Stimulated activated CD4-positive, alpha-beta T cell treated with anti-CD3 and anti-CD28 coated beads, Interleukin-15, amount 100 ng/mL, for 1 hour (primary cell): ENCODE measurements at regions not wholly inside any gene's neighbourhood (a gene's known extent, or its start where the extent isn't known, plus 50 kb on each side); places are given as distances from the start of the nearest gene placed in this dataset.
"Not testable (repeated sequence)": the region's sequence is repeated elsewhere in the genome, so short reads cannot be mapped to it uniquely, and the experiment has no call there.

ENCODE experiments used
- DNase-seq, 2 donors: peaks; one replicate each; pipeline ENCODE4 v3.0.0-alpha.2; 2020; ENCODE audit warnings: low read depth in 1 of 2, low spot score in 1 of 2

DNA sequence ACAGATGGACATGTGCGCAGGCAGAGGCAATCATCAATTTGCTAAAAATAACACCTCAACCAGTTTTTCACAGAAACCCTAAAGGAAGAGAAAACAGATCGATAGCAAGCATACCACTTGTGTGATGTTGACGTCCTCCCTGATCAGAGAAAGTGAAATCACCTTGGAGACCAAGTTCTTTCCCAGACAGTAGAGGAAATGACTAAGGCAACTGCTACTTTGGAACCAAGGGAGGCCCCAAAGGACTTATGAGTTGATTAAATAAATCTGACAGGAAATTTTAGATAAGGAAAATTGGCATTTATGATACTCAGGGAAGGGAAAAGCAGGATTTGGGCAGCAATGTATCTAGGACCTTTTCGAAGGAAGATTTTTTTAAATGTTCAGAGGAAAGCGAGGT lies 267.1 kb upstream of the ASIC2 start:
- no peak for DNase-seq

DNA sequence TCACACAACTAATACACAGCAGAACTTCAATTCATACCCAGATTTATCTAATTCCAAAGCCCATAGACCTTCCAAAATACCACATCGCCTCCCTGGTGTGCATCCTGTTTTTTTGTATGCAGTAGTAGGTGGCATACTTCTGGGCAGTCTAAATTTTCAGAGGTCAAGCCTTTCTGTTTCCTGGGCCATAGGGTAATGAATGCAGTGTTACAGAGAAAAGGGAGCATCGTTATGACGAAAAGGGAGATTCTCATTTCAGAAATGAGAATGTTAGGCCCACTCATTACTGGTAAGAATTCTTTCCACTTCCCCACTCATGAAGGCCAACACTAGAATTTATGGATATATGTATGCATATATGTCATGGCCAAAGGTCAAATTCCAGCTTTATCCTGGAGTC lies 267.8 kb upstream of the ASIC2 start:
- DNase-seq = no peak

DNA sequence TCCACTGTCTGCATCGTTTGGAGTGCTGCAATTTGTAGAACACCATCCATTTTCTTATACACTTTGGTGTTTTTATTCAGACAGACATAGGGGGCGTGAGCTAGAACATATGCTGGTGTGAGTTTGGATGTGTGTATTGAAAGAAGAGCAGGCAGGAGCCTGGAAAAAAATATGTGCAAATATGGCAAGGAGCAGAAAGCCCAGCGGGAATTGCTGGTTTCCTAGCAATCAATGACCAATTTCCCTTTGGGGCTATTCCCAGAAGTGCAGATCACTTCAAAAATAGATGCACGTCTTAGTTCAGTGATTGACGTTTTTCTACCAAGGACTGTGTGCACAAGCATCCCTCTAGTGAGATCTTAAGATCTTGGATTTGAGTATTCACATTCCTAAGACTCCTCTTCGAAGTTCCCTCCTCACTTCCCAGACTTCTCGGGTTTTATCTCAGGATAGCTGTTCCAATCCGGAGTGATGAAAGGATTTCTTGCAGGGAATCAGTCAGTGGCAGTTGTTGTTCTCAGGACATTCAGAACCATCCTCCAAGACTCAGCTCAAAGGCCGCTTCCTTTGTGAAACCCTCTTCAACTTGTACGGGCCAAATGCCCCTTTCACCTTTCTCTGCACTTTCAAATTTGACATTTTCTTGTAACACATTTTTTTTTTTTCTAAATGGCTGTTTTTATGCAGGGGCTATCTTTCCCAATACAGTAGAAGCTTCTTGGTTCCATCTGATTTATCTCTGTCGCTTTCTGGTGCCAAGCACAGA lies 268.7 kb upstream of the ASIC2 start:
- DNase-seq = no peak

DNA sequence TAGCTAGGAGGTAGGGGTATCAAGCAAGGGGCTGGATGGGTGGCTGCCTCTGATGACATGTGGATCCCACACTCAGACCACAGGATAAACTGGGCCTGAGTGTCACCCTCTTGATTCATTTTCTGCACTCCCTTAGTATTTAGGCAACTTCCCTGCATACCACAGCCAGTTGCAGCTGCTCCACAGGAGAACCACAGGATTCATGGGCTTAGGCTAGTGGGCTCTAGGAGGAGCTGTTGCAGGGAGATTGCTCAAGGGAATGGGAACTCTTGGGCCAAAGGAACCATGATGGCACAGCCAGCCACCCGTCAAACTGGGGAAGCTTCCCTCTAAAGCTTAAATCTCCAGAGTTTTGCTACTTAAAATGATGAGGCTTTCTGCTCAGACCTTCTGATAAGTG lies 269.7 kb upstream of the ASIC2 start:
- no peak for DNase-seq

DNA sequence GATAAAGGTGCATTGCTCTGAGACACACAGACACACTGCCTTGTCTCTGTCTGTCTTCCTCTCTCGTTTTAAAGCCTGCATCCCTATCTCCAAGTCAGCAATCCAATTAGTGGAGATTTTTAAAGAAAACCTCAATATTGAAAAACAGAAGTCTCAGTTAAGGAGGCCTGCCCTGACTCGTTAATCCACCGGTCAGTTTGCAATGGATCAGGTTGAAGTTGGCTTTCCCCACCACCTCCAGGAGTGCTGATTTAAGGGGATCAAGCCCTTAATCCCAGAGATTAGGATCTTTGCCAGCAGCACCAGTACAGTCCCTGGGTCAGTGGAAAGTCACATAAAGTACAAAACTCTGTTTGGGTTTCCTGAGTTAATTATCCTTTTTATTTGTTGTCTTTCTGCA lies 271.1 kb upstream of the ASIC2 start:
- DNase-seq = no peak

DNA sequence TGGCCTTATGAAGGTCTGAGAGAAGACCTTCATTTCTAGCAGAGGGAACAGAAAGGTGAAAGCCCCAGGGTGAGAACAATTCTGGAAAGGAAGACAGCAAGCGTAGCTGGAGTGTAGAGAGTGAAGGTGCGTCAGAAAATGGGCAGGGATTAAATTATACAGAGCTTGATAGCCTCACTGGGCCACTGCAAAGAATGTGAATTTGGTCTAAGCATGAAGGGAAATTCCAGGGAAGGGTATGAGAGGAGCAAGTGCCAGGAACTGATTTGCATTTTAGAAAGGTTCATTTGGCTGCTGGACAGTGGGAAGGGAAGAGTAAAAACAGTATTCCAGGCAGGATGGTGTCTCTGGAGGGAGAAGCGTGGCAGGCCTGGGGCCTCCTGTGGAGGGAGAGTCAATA lies 274.1 kb upstream of the ASIC2 start:
- no peak for DNase-seq

DNA sequence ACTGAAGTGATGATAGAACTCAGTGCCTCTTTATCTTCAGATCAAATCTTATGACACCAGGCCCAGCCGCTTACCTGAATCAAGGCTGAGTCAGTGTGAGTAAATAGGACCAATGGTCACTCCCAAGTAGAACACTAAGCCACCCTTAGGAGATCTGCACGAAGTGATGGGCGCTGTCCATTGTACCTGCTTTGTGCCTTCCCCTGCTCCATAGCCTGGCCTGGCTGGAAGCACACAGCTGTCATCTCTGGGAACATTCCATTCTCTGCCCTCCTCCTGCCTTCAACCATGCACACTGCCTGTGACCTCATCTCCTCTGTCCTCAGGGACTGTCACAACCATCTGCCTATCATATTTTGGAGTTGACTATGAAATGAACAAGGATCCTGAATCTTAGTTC lies 279.5 kb upstream of the ASIC2 start:
- DNase-seq = no peak

DNA sequence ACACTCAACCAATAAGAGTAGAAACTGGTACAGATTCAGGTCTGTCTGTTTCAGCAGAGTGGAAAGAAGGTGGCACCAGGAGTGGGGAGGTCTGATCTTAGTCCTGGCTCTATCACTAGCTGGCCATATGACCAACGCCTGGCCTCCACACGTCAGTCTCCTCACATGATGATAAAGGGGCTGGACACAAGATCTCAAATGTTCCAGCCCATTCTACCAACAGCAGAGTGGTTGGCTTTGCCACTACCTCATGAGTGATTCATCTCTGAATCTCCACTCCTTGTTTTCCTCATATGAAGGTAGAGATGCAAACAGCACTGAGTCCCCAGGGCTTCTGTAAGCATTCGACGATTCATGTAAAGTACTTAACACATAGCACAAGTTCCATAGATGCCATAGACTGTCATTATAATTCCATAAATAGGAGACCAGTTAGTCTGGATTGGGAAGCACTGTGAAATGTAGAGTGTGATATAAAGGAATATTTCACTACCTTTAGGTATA lies 281.9 kb upstream of the ASIC2 start:
- no peak for DNase-seq

DNA sequence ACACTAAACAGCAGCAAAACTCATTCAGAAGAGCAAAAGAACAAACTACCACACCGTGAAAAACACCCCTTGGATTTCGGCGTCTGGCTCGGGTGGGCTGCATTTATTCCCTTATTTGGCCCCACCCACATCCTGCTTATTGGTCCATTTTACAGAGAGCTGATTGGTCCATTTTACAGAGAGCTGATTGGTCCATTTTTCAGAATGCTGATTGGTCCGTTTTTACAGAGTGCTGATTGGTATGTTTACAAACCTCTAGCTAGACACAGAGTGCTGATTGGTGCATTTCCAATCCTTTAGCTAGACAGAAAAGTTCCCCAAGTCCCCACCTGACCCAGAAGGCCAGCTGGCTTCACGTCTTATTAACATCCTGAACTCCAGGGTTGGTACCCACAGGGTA lies 286.6 kb upstream of the ASIC2 start:
- DNase-seq = not testable (repeated sequence)

DNA sequence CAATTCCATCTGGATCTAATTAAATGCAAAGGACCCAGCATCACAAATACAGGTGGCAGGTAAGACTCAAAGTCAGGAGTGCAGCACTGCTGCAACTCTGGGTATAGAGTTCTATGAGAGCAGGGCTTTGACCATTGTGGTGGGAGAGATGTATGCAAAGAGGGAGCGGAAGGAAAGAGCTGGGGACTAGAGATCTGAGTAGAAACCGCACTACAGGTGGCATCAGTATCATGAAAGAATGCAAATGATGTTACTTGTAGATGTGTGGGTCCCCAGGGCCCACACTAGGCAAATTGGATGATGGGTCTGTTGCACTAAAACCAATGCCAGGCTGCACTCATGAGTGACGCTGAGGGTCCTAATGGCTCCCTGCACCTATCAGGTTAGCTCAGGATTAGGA lies 287.1 kb upstream of the ASIC2 start:
- no peak for DNase-seq

DNA sequence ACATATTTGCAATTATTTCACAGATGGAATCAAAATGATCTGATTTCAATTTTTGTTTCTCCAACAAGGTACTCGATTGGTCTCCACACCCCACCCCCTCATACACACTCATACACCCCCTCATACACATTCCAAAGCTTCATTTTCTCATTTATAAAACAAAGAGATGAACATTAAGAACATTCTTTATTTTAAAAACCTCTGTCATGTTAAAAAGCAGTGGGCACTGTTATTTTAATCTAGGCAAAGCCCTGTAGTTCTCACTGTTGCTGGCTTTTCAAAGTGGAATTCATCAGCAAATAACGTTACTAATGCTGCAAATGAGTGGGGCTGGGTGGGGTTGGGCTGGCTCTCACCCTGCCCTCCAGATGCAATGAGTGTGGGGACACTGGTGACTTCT lies 289.6 kb upstream of the ASIC2 start:
- DNase-seq = no peak

DNA sequence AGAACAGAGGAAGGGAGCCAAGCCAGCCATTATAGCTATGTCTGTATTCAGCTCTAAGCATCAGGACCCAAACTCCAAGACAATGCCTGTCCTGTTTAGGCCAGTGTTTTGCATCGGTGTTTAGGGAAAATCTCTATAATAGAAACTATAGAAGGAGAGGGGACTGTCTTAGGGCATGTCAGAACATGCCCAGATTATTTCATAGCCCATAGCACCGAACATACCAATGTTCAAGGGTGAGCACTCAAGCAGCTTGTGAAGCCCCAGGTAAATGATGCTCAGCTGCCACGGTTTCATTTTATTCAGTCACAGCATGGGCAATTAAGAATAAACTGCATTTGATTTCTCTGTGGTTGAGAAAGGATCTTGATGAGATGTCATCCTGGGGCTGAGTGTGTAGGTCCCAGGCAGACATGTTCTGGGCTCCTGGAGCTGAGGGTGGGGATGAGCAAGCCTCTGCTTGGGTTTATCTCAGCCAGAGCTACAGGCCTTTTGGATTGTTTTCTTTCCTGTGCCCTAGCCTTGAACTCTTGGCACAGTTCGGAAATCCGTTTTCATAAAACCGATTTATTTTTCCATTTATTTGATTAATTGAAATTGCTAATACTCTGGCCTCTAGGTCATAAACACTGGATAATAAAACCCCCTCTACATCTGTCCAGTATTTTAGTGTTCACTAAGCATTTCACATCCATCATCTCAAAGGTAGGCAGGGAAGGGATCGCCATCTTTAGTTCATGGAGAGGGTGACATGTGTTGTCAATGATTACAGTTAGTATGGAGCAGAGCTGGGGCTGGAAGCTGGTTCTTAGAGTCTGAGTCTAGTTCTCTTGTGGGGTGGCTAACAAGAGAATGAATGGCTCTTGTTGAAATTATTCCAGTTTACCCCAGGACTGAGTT lies 290.7 kb upstream of the ASIC2 start:
- DNase-seq = no peak

DNA sequence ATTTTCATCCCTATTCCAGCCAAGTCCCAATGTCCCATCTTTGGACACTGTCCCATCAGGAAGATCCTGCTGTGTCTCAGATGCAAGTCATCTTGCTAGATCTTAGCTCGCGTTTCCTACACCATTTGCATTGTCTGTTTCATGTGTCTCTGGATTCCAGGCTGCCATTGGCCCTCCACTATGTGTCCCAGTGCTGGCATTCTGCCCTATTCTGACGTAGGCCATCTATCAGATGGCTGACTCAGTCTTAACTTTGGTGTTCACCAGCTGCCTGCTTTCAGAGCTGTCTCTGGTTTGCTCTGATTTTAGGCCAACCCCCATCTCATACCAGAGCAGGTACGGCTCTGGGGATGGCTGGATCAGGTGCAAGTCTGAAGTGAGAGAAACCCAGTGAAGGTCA lies 300.9 kb upstream of the ASIC2 start:
- no peak for DNase-seq

DNA sequence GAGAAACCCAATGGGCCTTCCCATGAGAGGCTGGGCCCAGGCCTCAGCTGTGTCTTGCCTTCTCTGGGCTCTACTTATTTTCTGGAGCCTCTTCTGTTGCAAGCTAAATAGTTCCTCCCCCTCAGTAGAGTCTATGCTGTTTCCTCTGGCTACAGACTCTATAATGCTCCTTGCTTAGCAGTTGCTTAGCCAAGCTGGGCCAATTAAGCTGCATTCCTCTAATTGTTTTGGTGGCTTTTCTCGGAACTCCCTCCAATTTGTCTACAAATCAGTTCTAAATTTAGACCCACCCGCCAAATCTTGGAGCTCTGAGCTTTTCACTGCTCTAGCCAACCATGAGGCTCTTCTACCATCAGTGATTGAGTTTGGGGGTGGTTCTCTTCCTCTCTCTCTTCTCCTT lies 302.7 kb upstream of the ASIC2 start:
- DNase-seq = no peak

DNA sequence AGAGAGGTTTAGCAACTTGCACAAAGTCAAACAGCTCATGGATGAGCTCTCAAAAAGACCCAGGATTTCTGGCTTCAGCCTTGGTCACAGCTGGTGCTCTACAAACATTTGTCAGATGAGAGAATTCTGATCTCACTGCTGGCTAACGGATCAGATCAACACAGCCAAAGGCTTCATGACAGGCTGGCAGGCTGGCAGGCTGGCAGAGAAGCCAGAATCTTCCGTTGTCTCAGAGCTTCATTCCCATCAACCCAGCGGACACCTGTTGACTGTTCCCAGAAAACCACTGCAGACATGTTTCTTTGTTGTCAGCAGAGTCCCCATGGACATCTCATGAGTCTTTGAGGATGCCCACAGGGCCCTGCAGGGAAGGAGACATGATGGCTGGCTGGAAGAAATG lies 303.8 kb upstream of the ASIC2 start:
- DNase-seq = no peak

DNA sequence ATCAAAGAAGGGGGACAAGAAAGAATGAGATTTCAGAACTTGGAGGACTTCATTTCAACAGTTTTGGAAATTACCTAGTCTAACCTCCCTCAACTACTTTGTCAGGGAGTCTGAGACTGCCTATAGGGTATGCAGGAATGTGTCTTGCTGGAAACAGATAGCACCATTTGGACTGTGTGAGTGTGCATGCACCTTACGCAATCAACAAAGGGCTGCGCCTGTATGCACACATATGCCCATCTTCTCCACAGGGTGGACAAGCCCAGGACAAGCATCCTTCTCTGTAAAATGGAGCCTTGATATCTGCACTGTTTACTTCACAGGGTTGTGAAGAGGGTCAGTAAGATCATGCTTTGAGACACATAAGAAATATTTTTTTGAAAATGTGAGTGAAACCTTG lies 305.7 kb upstream of the ASIC2 start:
- DNase-seq = no peak

DNA sequence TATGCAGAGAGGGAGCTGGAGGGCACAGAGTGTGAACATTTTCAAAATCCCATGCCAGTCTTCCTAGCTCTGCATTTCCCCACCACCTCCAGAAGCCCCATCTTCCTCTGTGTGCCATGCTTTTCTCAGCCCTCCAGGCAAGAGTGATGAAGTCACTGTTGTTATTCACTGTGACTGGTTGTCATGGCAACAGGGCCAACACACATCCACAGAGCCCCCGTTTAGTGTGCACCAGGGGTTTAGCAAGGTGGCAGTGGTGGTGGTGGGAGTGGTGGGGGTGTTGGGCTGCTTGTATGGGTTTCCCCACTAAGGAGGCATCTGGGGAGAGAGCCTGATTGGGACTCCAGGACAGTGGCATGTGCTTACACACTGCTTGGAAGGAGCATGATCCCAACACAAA lies 309.9 kb upstream of the ASIC2 start:
- no peak for DNase-seq

DNA sequence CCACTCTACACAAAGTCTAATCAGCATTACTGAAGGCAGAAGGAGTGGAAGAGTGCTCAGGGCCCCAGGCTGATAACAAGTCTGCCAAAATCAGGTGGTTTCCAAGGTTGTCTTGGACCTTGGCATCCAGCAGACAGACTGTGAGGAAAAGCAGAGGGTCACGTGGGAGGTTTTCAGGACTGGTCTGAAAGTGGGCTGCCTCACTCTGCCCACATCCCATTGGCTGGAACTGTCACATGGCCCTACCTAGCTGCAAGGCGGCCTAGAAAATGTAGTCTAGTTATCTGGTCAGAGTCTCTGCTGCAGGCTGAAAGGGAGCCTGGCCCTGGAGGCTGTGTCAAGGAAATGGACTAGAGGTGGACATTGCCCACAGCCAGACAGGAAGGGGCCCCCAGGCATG lies 310.7 kb upstream of the ASIC2 start:
- no peak for DNase-seq

DNA sequence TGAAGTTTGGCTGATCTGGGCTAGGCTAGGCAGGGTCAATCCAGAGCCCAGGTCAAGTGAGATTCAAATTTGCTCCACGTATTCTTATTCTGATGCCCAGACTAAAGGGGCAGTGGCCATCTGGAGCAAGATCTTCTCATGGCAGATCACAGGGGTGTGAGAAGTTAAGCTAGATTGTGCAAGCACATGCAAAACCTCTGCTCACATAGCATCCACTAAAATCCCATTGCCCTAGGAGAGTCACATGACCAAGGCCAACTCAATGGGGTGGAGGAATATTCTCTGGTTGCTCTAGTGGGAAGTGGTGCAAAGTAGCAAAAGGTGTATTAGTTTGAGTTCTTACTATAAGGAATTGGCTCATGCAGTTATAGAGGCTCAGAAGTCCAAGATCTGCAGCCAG lies 318.4 kb upstream of the ASIC2 start:
- DNase-seq = no peak

DNA sequence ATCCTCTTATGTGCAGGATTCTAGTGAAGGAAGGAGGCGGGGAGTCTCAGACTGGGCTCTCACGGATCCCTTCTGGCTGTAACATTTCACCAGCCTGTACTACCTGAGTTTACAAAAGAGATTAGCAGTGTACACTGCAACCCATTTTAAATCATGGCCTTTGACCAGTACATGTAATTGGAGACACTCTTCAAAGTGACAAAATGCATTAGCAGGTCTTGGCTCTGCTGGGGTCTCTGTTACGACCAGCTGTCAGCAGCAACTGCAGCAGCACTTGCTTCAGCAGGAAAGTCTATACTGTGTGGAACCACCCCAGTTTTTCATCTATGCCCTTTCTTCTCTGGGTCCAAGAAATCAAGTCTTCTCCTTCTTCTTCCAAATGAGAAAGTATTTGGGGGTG lies 322.8 kb upstream of the ASIC2 start:
- DNase-seq = no peak

DNA sequence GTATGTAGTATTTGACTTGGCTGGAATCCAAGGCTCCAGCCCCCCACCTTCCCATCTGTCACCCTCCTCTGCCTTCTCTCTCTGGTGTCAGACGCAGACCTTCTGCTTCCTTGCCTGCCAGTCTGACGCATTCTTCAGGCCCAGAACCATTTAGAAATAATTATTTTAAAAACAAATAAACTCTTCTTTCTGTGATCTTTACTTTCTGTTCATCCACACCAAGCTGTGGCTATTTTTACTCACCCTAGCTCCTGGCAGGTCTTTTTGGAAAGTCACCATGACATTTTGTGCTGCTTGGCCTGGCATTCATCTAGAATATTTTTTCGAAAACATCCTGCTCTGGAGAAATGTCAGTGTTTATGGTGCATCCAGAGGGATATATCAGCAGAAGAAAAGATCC lies 330.7 kb upstream of the ASIC2 start:
- no peak for DNase-seq
